ENCODE measurements at regions not wholly inside any gene's neighbourhood (a gene's known extent, or its start where the extent isn't known, plus 50 kb on each side); places are given as distances from the start of the nearest gene placed in this dataset.
"Not testable (repeated sequence)": the region's sequence is repeated elsewhere in the genome, so short reads cannot be mapped to it uniquely, and the experiment has no call there.

GRCh38 chr10:61051344-61051743 lies 107.4 kb upstream of the RHOBTB1 start:
- no peak overlapping the region for H3K4me3 Mint-ChIP-seq
- H3K36me3 Mint-ChIP-seq (ENCODE audit: low read depth), result no peaks in the 10 kb centered on the region
- no peaks in the 10 kb centered on the region for H3K4me1 Mint-ChIP-seq (ENCODE audit: low read depth)
- no peaks in the 10 kb centered on the region for H3K9me3 Mint-ChIP-seq
- H3K27me3 Mint-ChIP-seq (ENCODE audit: insufficient read depth), result no peaks in the 10 kb centered on the region
- no peak overlapping the region for H3K27ac Mint-ChIP-seq
- intact Hi-C loops (cut with micrococcal nuclease), result no loop called here
- DNase-seq (ENCODE audit: low spot score), result no peak

GRCh38 chr10:61050120-61050745 lies 106.2 kb upstream of the RHOBTB1 start:
- Mint-ChIP-seq H3K9me3 (no peaks in the 10 kb centered on the region), H3K36me3 (ENCODE audit: low read depth) (no peaks in the 10 kb centered on the region), H3K4me3 (no peak overlapping the region), H3K27ac (no peak overlapping the region), H3K4me1 (ENCODE audit: low read depth) (no peaks in the 10 kb centered on the region), H3K27me3 (ENCODE audit: insufficient read depth) (peaks cover under 1% of the 10 kb centered on the region)
- DNase-seq (ENCODE audit: low spot score), result no peak
- intact Hi-C loops (cut with micrococcal nuclease), result no loop called here

GRCh38 chr10:61049386-61049785 lies 105.4 kb upstream of the RHOBTB1 start:
- Mint-ChIP-seq H3K36me3 (ENCODE audit: low read depth) (no peaks in the 10 kb centered on the region), H3K27ac (no peak overlapping the region), H3K4me1 (ENCODE audit: low read depth) (no peaks in the 10 kb centered on the region), H3K4me3 (no peak overlapping the region), H3K9me3 (no peaks in the 10 kb centered on the region), H3K27me3 (ENCODE audit: insufficient read depth) (peaks cover 2% of the 10 kb centered on the region)
- intact Hi-C loops (cut with micrococcal nuclease), result no loop called here
- DNase-seq (ENCODE audit: low spot score), result no peak

DNA sequence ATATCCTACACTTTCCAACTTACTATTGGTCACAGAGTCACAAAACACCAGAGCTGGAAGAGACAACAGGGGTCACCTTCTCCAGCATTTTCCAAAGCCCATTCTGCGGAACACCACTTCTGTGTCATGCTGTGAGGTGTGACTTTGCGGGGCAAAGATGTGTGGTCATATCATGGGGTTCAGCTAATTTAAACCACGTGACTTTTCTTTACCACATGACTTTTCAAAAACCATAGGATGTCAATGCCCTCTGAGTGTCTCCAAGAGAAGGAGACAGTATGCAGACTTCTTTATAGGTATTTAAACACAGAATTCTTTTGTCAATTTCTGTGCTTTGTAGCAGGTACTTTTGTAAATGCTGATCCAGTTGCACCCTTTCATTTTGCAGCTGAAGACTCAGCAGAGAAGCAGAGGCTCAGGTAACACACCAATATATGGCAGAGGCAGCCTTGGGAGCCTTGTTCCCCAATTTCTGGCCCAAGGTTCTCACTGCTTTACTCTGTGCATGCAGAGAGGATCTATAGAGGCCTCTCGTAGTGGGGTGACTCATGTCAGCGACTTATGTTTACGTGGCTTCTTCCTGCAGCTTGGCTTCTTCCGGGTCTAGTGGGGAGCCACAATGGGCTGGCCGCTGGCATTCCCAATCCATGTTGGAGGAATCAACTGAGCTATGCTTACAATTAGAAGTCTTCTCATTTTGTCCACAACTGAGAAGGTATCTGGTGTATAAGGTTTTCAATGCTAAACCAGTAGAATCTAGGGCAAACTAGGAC lies 104.0 kb upstream of the RHOBTB1 start:
- Mint-ChIP-seq H3K4me1 (ENCODE audit: low read depth) (no peaks in the 10 kb centered on the region), H3K9me3 (no peaks in the 10 kb centered on the region), H3K27me3 (ENCODE audit: insufficient read depth) (peaks cover 2% of the 10 kb centered on the region), H3K36me3 (ENCODE audit: low read depth) (no peaks in the 10 kb centered on the region), H3K4me3 (no peak overlapping the region), H3K27ac (no peak overlapping the region)
- no peak for DNase-seq (ENCODE audit: low spot score)
- intact Hi-C loops (cut with micrococcal nuclease), result no loop called here

DNA sequence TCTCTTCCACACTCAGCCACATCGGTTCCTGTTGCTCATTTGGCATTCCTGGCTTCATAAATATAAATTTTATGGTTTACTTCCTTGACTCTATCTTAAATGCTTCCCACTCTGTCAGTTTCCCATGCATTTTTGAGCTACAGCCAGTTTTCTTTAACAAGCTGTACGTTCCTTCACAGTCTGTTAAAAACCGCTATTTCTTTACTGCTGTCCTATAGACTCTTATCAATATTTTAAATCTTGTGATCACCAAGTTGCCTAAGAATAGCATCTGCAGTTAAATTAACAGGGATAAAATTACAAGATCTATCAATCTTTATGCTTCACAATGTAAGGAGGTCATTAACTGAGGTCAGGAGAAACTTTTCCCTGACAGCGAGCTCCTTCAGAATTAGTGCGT lies 103.1 kb upstream of the RHOBTB1 start:
- Mint-ChIP-seq H3K4me3 (no peak overlapping the region), H3K27me3 (ENCODE audit: insufficient read depth) (peaks cover 2% of the 10 kb centered on the region), H3K27ac (no peak overlapping the region), H3K9me3 (no peaks in the 10 kb centered on the region), H3K4me1 (ENCODE audit: low read depth) (no peaks in the 10 kb centered on the region), H3K36me3 (ENCODE audit: low read depth) (no peaks in the 10 kb centered on the region)
- intact Hi-C loops (cut with micrococcal nuclease), result no loop called here
- DNase-seq (ENCODE audit: low spot score), result no peak

- H3K9me3 Mint-ChIP-seq; H3K27me3 Mint-ChIP-seq (ENCODE audit: insufficient read depth); H3K4me1 Mint-ChIP-seq (ENCODE audit: low read depth); H3K36me3 Mint-ChIP-seq (ENCODE audit: low read depth); H3K27ac Mint-ChIP-seq; intact Hi-C loops (cut with micrococcal nuclease); H3K4me3 Mint-ChIP-seq; DNase-seq (ENCODE audit: low spot score): not testable (repeated sequence)
Measured at GRCh38 chr10:61045480-61045879, 101.5 kb upstream of the RHOBTB1 start.

- H3K36me3 Mint-ChIP-seq (ENCODE audit: low read depth), result no peaks in the 10 kb centered on the region
- peaks cover 2% of the 10 kb centered on the region for H3K27me3 Mint-ChIP-seq (ENCODE audit: insufficient read depth)
- no peak overlapping the region for H3K4me3 Mint-ChIP-seq
- no peak overlapping the region for H3K27ac Mint-ChIP-seq
- intact Hi-C loops (cut with micrococcal nuclease), result no loop called here
- H3K4me1 Mint-ChIP-seq (ENCODE audit: low read depth), result no peaks in the 10 kb centered on the region
- no peak for DNase-seq (ENCODE audit: low spot score)
- H3K9me3 Mint-ChIP-seq, result no peaks in the 10 kb centered on the region
Measured at GRCh38 chr10:61042533-61042932, 98.5 kb upstream of the RHOBTB1 start.

GRCh38 chr10:61040399-61041016 lies 96.5 kb upstream of the RHOBTB1 start:
- no peak overlapping the region for H3K4me3 Mint-ChIP-seq
- H3K27ac Mint-ChIP-seq, result no peak overlapping the region
- intact Hi-C loops (cut with micrococcal nuclease), result no loop called here
- no peaks in the 10 kb centered on the region for H3K36me3 Mint-ChIP-seq (ENCODE audit: low read depth)
- H3K27me3 Mint-ChIP-seq (ENCODE audit: insufficient read depth), result peaks cover 5% of the 10 kb centered on the region
- H3K9me3 Mint-ChIP-seq, result no peaks in the 10 kb centered on the region
- DNase-seq (ENCODE audit: low spot score), result no peak
- H3K4me1 Mint-ChIP-seq (ENCODE audit: low read depth), result no peaks in the 10 kb centered on the region

DNA sequence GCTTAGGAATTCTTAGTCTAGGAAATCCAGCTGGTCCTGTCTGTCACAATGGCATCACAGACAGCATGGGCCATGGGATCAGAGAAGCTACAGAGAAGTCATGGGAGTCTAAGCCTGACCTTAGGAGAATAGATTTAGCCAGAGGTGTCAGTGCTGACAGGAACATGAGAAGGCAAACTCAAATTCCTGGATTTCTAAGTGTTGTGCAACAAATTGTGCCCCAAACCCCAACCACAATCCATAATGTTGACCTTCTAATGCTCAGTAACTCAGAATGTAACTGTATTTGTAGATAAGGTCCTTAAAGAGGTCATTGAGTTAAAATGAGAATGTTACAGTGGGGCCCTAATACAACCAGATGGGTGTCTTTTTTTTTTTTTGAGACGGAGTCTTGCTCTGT lies 95.9 kb upstream of the RHOBTB1 start:
- Mint-ChIP-seq H3K27ac (no peak overlapping the region), H3K27me3 (ENCODE audit: insufficient read depth) (peaks cover 2% of the 10 kb centered on the region), H3K9me3 (no peaks in the 10 kb centered on the region), H3K36me3 (ENCODE audit: low read depth) (no peaks in the 10 kb centered on the region), H3K4me3 (no peak overlapping the region), H3K4me1 (ENCODE audit: low read depth) (no peaks in the 10 kb centered on the region)
- DNase-seq (ENCODE audit: low spot score), result no peak
- intact Hi-C loops (cut with micrococcal nuclease), result no loop called here

DNA sequence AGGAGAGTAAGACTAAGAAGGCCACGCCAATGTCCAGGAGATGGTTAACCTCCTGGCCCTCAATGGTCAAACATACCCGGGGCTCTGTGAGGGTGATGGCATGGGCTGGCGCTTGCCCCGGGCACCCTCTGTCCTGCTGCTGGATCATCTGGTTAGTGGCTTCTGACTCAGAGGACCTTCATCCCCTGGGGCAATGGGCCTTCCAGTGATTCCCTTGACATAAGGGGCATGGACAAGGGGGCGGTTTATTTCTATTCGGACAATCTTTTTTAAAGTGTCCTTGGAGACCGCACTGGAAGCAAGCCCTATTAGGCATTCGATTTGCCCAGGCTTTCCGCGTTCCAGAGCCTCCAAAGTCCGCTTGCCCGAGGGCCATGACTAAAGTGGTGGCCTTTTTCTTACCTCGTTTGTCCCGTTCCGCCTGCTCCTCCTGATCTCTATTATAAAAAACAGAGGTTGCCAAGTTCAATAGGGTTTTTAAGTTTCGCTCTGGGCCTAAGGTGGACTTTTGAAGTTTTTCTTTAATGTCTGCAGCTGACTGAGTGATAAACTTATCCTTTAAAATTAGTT lies 93.4 kb upstream of the RHOBTB1 start:
- H3K36me3 Mint-ChIP-seq (ENCODE audit: low read depth); DNase-seq (ENCODE audit: low spot score); H3K27me3 Mint-ChIP-seq (ENCODE audit: insufficient read depth); H3K9me3 Mint-ChIP-seq; H3K4me1 Mint-ChIP-seq (ENCODE audit: low read depth); H3K4me3 Mint-ChIP-seq; H3K27ac Mint-ChIP-seq; intact Hi-C loops (cut with micrococcal nuclease): not testable (repeated sequence)

DNA sequence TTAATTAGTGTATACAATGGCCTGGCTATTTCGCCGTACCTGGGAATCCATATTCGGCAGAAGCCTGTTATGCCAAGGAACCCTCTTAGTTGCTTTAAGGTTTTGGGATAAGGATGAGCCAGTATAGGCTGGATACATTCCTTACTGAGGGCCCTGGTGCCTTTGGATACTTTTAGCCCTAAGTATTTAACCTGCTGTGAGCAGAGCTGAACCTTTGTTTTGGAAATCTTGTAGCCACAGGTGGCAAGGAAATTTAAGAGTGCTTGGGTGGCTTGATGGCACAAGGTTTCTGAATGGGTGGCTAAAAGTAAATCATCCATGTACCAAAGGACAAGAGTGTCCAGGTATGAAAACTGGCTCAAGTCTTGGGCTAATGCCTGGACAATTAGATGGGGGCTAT lies 92.2 kb upstream of the RHOBTB1 start:
- H3K36me3 Mint-ChIP-seq (ENCODE audit: low read depth); H3K9me3 Mint-ChIP-seq; intact Hi-C loops (cut with micrococcal nuclease); H3K4me1 Mint-ChIP-seq (ENCODE audit: low read depth); H3K4me3 Mint-ChIP-seq; H3K27ac Mint-ChIP-seq; H3K27me3 Mint-ChIP-seq (ENCODE audit: insufficient read depth); DNase-seq (ENCODE audit: low spot score): not testable (repeated sequence)

- H3K27ac Mint-ChIP-seq, result no peak overlapping the region
- intact Hi-C loops (cut with micrococcal nuclease), result no loop called here
- no peaks in the 10 kb centered on the region for H3K36me3 Mint-ChIP-seq (ENCODE audit: low read depth)
Measured at GRCh38 chr10:61031341-61031740, 87.4 kb upstream of the RHOBTB1 start.

GRCh38 chr10:61029411-61029810 lies 85.4 kb upstream of the RHOBTB1 start:
- peaks cover 10% of the 10 kb centered on the region for H3K27me3 Mint-ChIP-seq (ENCODE audit: insufficient read depth)
- DNase-seq (ENCODE audit: low spot score), result no peak

More at GRCh38 chr10:61031341-61031740, 87.4 kb upstream of the RHOBTB1 start:
- no peaks in the 10 kb centered on the region for H3K4me1 Mint-ChIP-seq (ENCODE audit: low read depth)
- DNase-seq (ENCODE audit: low spot score), result no peak
- H3K4me3 Mint-ChIP-seq, result no peak overlapping the region
- no peaks in the 10 kb centered on the region for H3K9me3 Mint-ChIP-seq
- peaks cover 9% of the 10 kb centered on the region for H3K27me3 Mint-ChIP-seq (ENCODE audit: insufficient read depth)

More at GRCh38 chr10:61029411-61029810, 85.4 kb upstream of the RHOBTB1 start:
- no peak overlapping the region for H3K4me3 Mint-ChIP-seq
- no peaks in the 10 kb centered on the region for H3K9me3 Mint-ChIP-seq
- no peaks in the 10 kb centered on the region for H3K36me3 Mint-ChIP-seq (ENCODE audit: low read depth)
- no peak overlapping the region for H3K27ac Mint-ChIP-seq
- no peaks in the 10 kb centered on the region for H3K4me1 Mint-ChIP-seq (ENCODE audit: low read depth)
- intact Hi-C loops (cut with micrococcal nuclease), result no loop called here
